NCI-H2196 treated with DMSO at 0.1 percent for 48 hours (cell line): ENCODE measurements at regions not wholly inside any gene's neighbourhood (a gene's known extent, or its start where the extent isn't known, plus 50 kb on each side); places are given as distances from the start of the nearest gene placed in this dataset.

ENCODE experiments used
- DNase-seq: peaks from one replicate; lab custom pipeline; 2025; ENCODE audit not compliant: unreplicated experiment; lab: John Stamatoyannopoulos, UW

DNA sequence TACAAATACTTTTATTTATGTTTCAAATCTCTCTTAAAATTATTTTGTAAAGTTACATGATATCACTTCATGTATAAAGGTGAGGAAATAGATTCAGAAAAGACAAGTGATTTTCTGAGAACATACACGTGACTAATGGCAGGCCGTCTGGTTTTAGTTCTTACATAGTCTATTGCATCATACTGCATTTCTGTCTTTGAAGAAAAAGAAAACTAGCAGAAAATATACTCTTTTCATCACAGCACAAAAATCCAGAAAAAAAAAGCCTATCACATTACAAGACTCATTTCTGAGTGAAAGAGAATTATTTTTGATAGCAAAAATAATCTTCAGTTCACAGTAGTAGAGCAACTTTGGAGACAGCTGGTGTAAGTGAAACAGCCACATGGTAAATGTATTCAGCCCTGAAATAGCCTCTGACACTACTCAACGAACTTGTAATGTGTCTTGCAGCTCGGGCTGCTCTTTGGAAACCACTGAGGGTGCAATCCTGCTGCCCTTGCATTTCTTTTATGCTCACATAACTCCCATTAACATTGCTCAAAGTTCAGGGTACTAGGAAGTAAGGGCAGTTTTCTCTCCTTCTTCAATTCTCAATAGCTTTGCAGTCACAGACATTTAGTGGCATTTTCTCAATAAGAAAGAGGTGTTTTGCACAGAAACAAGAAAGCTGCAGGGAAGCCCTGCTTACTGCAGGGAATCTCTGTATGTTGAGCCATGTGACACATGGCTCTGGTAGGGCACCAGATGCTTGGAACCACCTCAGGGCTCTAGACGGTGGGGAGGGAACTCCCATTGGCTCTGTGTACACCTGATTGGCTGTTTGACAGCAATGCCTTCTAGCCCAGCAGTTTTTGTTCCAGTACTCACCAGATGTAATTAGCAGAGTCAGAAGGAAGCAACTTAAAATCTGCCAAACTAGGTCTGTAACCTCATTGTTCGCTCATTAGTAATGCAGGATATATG, 845.3 kb upstream of the PTPRD start:
- no peak for DNase-seq

DNA sequence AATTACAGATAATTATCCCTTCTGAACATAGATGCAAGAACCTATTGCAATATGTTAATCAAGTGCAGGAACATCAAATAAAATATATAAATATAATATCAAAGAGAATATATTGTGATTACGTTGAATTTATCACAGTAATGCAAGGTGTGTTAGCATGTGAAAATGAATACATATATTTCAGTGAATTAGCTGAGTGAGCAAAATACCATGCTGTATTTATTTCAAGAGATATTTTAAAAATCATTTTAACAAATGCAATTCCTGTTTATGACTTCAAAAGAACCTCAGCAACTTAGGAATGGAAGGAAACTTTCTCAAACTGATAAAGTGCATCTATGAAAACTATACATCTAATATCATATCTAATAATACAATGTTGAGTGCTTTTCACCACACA, 856.9 kb upstream of the PTPRD start:
- DNase-seq = no peak

DNA sequence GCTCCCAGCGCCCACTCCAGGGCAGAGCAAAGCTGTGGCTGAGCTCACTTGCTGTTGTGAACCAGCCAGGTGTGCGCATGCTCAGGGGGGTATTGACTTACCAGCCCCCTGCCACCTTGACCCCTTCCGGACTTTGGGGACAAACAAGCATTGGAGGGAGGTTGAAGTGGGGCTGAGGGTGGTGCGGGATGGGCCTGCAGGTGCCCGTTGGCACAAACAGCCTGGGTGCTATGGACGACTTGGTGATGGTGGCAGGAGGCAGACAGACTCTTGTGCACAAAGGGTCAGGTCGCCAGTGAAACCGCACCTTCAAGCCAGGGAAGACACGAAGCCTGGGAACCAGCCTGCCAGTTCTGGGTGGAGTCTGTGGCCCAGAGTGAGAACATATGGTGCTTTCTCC, 858.5 kb upstream of the PTPRD start:
- no peak for DNase-seq

DNA sequence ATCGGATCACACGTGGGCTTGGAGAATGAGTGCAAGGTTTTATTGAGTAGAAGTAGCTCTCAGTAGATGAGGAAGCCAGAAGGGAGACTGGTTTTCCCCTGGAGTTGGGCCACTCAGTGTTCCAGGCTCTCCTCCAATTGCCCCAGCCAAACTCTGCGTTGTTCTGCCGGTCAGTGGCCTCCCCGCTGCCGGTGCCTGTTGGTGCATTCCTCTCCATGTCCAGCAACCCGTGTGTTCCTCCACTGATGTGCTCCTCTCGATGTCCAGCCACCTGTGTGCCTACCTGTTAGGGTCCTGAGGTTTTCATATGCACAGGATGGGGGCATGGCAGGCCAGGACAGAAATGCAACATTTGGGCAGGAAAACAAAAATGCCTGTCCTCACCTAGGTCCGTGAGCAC, 888.0 kb upstream of the PTPRD start:
- DNase-seq = no peak

DNA sequence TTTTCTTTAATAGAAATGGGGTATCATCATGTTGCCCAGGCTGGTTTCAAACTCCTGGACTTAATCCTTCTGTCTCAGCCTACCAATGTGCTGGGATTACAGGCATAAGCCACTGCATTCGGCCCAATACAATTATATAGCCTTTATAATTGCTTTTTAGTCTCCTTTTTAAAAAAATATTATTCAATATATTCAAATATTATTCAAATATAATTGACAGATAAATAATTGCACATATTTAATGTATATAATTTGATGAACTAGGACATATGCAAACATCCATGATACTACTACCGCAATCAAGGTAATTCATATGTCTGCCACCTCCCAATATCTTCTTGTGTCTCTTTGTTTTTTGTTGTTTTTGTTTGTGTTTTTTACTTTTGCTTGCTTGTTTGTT, 894.2 kb upstream of the PTPRD start:
- no peak for DNase-seq

DNA sequence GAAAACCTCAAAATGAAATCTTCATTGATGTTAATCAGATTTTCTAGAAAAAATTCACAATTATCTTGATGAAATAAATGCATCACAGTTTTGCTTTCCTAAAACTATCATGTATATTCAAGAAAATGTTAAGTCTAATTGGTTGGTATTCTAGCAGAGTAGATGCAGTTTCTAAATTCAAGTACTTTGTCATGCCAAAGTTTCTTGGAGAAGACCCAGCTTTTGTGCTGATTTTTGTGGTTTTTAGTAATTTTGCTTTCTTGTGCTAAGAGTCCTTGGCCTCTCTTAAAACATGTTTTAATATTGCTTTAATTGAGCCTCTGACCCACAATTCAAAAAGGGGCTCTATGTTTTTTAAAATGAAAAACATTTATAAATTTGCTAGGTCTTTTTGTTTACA, 924.8 kb upstream of the PTPRD start:
- no peak for DNase-seq

DNA sequence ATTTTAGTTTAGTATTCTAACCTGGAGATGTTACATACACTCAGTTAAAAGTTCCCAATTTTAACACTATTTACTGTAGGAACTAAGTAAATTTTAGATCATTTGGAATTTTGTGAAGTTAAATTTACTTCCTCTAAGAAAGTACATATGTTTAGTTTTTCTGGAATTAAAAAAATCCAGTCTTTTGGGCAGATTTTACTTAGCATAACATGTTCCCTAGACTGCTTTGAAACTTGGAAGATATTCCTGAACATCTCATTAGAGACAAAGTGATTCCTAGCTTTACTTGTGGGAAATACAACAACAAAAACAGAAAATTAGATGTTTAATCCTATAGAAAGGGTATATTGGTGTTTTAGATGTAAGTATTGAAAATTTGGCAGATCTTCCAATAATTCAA, 930.0 kb upstream of the PTPRD start:
- DNase-seq = no peak

DNA sequence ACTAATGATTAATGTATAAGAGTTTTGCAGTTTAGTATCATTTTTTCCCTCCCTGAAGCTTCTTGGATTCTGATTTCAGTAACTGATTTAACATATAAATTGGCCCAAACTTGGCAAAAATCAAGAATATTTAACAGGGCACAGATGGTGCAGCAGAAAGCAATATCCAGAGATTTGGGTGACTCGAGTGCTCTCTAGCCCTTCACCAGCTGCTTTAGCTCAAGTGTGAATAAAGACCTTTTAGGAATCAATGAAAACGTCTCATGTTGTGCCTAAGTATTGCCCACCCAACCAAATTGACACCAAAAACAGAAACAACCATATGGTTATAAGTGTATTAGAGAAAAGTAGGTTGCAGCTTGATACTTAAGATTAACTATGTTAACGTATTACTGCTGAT, 933.4 kb upstream of the PTPRD start:
- no peak for DNase-seq

DNA sequence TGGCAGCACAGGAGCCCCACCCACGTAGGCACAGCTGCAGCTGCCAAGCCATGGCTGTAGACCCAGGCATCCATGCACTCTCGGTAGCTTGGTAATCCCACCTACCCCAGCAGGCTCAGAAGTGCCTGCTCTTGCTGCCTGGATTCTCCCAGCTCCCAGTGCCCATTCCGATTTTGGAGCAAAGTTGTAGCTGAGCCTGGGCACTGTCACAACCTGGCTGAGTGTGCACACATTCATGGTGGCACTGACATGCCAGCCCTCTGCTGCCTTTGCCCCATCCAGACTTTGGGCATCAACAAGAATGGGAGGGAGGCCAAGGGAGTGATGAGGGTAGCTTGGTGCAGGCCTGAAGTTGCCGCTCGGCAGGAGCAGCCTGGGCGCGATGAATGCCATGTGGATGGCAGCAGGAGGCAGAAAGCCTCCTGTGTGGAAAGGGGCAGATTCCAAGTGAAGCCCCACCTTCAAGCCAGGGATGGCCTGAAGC, 936.6 kb upstream of the PTPRD start:
- no peak for DNase-seq

DNA sequence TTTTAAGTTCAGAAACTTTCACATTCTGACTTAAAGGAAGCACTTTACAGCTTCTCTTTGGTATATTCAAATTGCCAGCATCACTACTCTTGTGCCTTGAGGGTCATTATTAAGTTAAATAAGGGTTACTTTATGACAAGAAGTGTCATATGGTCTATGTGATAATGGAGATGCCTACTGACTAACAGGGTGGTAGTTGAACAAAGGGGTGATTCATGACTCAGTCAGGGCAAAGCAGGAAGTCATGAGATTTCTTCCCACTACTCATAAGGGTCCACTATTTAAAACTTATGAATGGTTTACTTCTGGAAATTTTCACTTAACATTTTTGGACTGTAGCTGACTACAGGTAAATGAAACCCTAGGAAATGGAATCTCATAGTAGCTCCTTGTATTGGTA, 938.3 kb upstream of the PTPRD start:
- DNase-seq = no peak

DNA sequence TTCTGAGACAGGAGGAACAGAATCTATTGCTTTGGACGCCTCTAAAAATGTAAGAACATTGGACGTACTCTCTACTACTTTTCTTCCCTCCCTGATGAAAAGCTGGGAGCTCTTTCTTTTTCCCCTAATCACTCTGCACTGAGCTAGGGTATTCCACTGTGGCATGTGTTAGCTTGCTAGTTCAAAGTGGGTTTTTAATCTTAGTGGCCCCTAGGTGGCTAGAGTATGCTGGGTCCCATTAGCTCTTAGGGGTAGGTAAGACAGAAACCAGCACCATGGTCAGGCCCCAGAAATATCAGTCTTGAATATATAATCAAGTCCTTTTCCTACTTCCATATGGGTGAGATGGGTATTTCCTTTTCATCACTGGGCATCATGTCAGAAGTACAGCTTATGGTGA, 945.2 kb upstream of the PTPRD start:
- no peak for DNase-seq

DNA sequence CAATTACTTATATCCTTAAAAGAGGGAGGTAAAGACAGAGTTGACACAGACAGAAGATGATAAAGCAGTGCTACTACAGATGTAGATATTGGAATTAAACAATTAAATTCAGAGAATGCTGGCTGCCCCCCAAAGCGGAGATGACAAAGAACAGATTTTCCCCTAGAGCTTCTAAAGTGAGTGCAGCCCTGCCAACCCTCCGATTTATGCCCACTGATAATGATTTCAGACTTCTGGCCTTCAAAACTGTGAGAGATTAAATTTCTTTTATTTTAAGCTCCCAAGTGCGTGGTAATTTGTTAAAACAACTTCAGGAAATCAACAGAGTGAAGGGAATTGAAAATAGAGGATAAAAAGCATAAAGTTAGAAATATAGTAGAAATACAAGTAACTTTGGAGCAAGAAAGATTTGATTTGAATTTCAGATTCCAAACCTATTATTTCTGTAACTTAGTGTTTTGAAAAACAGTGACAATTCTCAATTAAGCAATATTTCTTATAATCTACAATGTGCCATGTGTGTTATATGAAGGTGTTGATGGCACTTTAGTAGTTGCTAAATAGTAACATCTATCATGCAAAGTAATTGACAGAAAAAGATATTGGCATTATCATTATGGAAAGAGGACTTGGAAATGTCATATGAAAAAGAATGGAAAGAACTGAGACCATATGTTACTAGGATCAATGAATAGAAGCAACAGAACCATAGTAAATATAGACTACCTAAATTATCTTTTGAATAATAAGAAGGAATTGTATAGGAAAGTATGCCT, 946.4 kb upstream of the PTPRD start:
- DNase-seq = no peak

DNA sequence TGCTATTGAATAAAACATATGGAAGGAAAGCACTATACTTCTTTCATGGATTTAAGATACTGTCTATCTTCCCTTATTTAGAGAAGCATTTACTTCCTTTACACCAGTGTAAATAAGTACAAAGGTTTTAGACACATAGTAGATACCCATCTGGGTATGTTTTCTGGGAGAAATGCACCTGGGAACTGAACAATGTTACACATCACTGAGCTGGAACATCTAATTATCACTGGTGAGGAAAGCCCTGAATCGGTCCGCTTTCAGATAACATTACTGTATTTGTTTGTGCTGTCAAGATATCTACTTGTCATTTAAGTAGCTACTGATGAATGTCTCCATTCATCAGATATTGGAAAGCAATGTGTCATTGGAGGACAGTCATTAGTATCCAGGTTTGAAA, 964.7 kb upstream of the PTPRD start:
- DNase-seq = no peak

DNA sequence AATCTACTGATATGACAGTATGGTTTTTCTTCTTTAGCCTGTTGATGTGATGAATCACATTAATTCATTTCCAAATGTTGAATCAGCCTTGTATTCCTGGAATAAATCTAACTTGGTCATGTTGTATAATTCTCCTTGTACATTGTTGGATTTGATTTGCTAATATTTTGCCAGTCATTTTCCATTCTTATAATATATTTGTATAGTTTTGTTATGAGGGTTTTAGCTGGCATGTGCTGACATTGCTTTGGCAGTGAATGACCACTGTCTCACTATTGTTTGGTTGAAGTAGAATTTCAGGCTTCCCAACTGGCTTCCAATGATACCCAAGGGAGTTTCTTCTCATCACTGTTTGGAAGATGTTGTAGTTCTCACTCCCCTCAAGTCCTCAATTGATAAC, 983.0 kb upstream of the PTPRD start:
- DNase-seq = no peak

DNA sequence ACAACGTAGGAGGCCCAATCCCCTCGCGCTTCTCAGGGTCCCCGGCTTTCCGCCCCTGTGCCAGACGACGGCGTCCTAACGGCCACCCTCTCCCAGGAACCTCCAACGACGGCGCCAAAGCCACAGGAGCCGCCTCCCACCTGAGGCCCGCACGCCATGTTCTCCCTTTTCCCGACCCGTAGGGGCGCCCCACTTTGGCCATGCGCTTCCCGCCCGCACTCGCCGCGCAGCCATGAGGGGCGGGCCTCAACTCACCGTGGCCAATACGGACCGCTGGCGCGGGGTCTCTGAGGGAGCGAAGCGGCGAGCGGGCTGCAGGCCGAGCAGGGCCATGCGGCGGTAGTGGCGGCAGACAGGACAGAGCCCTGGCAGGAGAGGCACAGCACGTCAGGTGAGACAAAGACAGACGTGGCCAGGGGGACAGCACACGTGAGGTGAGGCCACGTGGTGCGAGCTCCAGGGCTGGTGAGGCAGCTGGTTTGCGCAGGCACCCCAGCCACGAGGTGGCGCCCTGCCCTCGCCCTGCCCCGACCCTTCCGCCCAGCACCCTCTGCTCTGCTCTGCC, 1005.5 kb upstream of the PTPRD start:
- DNase-seq = no peak

DNA sequence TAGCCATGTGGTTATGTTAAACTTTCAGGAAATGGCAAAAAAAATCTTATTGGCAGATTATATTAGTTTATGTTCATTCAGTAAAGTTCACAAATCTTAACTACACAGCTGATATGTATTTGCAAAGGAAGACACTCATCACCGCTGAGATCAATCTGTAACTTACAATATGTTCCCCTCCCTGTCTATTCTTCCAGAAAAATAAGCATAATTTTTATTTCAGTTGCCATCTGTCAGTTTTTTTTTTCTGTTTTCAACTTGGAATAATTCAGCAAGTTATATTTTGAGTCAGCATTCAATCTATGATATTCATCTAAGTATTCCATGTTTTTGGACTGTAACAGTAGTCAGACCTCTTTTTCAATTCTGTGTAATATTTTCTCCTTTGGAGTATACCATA, 1019.9 kb upstream of the PTPRD start:
- no peak for DNase-seq

DNA sequence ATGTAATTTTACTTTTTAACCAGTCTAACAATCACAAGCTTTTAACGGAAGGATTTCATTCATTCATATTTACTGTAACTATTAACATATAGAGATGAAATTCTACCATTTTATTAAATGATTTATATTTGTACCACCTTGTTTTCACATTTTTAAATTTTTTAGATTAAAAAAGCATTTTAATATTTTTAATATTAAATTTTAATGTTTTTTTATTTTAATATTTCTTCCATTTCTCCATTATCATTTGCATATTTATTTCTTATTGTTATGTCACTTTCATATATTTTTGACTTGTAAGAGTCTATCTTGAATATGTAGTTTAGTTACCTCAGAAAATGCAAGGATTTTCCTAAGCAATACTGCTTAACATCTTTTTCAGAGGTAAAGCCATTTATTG, 1034.0 kb upstream of the PTPRD start:
- DNase-seq = no peak

DNA sequence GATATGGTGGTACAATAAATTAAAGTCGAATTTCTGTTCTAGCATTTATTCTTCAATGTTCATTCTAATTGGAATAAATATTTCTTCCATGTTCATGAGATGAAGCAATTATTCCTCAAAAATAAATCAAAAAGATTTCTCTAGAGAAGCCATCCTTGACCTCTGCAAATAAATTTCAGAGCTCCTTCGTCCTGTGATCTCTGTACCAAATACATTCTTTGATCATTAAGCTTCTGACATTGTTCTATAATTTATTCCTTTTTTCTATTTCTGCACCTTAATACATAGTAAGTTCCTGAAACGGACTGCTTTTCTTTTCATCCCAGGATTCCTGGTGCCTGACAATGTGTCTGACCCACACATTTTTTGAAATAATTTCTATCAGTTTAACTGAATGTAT, 1039.3 kb upstream of the TYRP1 start:
- no peak for DNase-seq

DNA sequence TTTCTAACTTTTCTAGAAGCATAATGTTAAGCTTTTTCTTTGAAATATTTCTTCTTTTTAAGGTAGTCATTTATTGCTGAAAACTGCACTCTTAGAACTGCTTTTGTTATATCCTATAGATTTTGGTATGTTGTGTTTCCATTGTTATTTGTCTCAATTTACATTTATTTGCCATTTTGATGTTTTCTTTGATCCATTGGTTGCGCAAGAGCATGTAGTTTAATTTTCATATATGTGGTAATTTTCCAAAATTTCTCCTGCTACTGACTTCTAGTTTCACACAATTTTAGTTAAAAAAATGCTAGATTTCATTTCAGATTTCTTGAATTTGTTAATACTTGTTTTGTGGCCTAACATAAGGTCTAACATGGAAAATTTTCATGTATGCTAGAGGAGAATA, 1029.3 kb upstream of the TYRP1 start:
- DNase-seq = no peak

DNA sequence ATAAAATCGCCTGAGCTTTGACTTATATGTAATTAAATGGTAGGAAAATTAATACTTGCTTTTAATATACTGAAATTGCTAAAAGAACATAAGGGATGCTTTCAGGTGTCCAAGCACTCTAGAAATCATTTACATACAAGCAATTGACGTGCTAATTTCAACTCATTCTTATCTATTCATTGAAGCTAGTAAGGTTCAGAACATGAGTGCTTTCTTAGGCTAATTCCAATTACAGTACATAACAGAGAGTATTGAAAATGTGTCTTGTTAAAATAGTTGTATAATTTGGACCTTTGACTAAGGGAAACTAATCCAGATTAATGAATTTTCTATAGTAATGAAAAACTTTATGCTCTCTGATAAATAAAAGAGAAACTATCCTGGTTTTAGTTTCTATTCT, 1016.4 kb upstream of the TYRP1 start:
- no peak for DNase-seq

DNA sequence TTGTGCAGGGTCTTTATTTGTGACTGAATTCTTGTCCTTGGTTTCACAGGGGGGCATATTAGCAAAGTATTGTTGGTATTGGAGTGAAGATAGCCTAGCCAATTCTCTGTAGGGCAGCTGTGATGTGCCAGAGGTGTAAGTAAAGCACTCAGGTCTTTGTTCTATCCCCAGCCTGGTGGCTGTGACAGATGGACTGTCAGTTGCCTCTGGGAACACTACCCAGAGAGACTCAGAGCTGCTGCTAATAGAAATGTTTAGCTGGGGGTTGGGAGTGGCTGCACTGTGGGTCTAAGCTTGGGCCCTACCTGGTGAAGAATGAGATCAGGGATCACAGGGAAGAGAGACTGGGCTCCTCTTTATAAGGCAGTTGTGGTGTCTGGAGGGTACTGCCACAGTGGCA, 1006.5 kb upstream of the TYRP1 start:
- DNase-seq = no peak

DNA sequence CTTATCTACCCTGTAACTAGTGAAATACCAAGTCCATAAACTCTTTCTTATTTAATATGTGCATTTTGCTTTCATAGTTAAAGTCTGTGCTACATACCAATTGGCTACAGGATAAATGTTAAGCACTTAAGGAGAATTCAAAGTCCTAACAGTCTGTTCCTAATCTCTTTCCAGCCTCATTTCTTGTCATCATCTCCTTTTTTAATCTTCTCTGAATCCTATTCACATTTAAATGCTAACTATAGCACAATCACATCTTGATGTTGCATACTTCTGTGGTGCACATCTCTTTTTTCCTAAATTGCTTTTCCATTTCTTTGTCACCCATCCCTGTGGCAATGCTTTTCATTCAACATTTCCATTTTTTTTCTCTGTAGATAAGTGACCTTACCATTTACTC, 996.1 kb upstream of the TYRP1 start:
- DNase-seq = no peak
